ENCODE measurements at regions not wholly inside any gene's neighbourhood (a gene's known extent, or its start where the extent isn't known, plus 50 kb on each side); places are given as distances from the start of the nearest gene placed in this dataset.

- CTCF ChIA-PET, result no interaction called here
- Histone ChIP-seq H3K4me3 (ENCODE audit: low read depth, low read length) (no peak overlapping the region), H3K9me3 (ENCODE audit: control insufficient read depth, insufficient read depth, low read depth, low read length) (no peaks in the 10 kb centered on the region), H3K27ac (ENCODE audit: extremely low read depth, low read depth, low read length) (no peak overlapping the region), H3K4me1 (ENCODE audit: control insufficient read depth, insufficient read depth, low read length) (no peaks in the 10 kb centered on the region), H3K36me3 (ENCODE audit: control insufficient read depth in 2 of 2, insufficient read depth in 1 of 2, low read length in 2 of 2) (no peaks in the 10 kb centered on the region)
- TF ChIP-seq ZNF37A (tag by site-specific recombination; IDR thresholded peaks at IDR 0.05) (no peak), ZNF624 (tag by site-specific recombination; IDR thresholded peaks at IDR 0.05) (no peak), WT1 (tag by site-specific recombination; IDR thresholded peaks at IDR 0.05) (no peak), PRDM10 (tag by site-specific recombination; IDR thresholded peaks at IDR 0.05) (no peak), KLF8 (tag by site-specific recombination; IDR thresholded peaks at IDR 0.05) (no peak), ZNF114 (tag by site-specific recombination; IDR thresholded peaks at IDR 0.05) (no peak), INSM2 (tag by site-specific recombination; IDR thresholded peaks at IDR 0.05) (no peak), PRDM1 (tag by site-specific recombination; IDR thresholded peaks at IDR 0.05) (no peak), ZNF701 (tag by site-specific recombination; IDR thresholded peaks at IDR 0.05) (no peak), AEBP2 (tag by site-specific recombination; IDR thresholded peaks at IDR 0.05; ENCODE audit: borderline replicate concordance) (no peak), ZNF221 (tag by site-specific recombination; IDR thresholded peaks at IDR 0.05; ENCODE audit: borderline replicate concordance) (no peak), MEIS1 (CRISPR knock-in tag; IDR thresholded peaks at IDR 0.05; ENCODE audit: borderline replicate concordance) (no peak), ZBTB21 (tag by site-specific recombination; IDR thresholded peaks at IDR 0.05) (no peak), ZNF488 (tag by site-specific recombination; IDR thresholded peaks at IDR 0.05) (no peak), ZBTB7A (tag by site-specific recombination; IDR thresholded peaks at IDR 0.05; ENCODE audit: low read depth) (no peak), ZNF341 (tag by site-specific recombination; IDR thresholded peaks at IDR 0.05; ENCODE audit: low read depth) (no peak), ZNF792 (tag by site-specific recombination; IDR thresholded peaks at IDR 0.05) (no peak), PRDM2 (tag by site-specific recombination; IDR thresholded peaks at IDR 0.05; ENCODE audit: borderline replicate concordance) (no peak)
- POLR2A ChIA-PET, result no interaction called here
Observed at GRCh38 chr10:108097258-108097657, 932.8 kb upstream of the SORCS1 start.
